ENCODE measurements at regions not wholly inside any gene's neighbourhood (a gene's known extent, or its start where the extent isn't known, plus 50 kb on each side); places are given as distances from the start of the nearest gene placed in this dataset.

GRCh38 chr5:130476325-130476724 is 572.1 kb downstream of the CHSY3 start:
- TF ChIP-seq MAX (CRISPR knock-in tag; IDR thresholded peaks at IDR 0.05) (no peak), SOX15 (CRISPR knock-in tag; IDR thresholded peaks at IDR 0.05) (no peak), ZNF232 (CRISPR knock-in tag; IDR thresholded peaks at IDR 0.05) (no peak), IRF2 (CRISPR knock-in tag; IDR thresholded peaks at IDR 0.05; ENCODE audit: borderline replicate concordance, low read depth) (no peak), ZNF512 (CRISPR knock-in tag; IDR thresholded peaks at IDR 0.05; ENCODE audit: borderline replicate concordance) (no peak)
- TF ChIP-seq, protein P1, sequence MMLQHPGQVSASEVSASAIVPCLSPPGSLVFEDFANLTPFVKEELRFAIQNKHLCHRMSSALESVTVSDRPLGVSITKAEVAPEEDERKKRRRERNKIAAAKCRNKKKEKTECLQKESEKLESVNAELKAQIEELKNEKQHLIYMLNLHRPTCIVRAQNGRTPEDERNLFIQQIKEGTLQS (CRISPR knock-in tag; conservative IDR thresholded peaks at IDR 0.05) = no peak
- TF ChIP-seq, protein P2, sequence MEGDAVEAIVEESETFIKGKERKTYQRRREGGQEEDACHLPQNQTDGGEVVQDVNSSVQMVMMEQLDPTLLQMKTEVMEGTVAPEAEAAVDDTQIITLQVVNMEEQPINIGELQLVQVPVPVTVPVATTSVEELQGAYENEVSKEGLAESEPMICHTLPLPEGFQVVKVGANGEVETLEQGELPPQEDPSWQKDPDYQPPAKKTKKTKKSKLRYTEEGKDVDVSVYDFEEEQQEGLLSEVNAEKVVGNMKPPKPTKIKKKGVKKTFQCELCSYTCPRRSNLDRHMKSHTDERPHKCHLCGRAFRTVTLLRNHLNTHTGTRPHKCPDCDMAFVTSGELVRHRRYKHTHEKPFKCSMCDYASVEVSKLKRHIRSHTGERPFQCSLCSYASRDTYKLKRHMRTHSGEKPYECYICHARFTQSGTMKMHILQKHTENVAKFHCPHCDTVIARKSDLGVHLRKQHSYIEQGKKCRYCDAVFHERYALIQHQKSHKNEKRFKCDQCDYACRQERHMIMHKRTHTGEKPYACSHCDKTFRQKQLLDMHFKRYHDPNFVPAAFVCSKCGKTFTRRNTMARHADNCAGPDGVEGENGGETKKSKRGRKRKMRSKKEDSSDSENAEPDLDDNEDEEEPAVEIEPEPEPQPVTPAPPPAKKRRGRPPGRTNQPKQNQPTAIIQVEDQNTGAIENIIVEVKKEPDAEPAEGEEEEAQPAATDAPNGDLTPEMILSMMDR (IDR thresholded peaks at IDR 0.05) = no peak
